Cardiac fibroblast (primary cell): ENCODE measurements at regions not wholly inside any gene's neighbourhood (a gene's known extent, or its start where the extent isn't known, plus 50 kb on each side); places are given as distances from the start of the nearest gene placed in this dataset.

Experiments used
- DNase-seq, 2 donors: peaks; one replicate each; pipeline versions ENCODE4 v3.0.0 to v3.0.0-alpha.2; 2010; ENCODE audit warnings: low read depth in 2 of 2
- H3K4me3 ChIP-seq, 2 donors: replicated peaks in 1 of 2; 1 replicate in 1 of 2; 2 replicates in 1 of 2; pipeline ENCODE4 v1.5.1; 2011; ENCODE audit warnings: low read depth in 2 of 2, low read length in 2 of 2, mild to moderate bottlenecking in 2 of 2, moderate library complexity in 1 of 2
- CTCF ChIP-seq: IDR thresholded peaks from one replicate; pipeline ENCODE4 v1.5.1; 2011; ENCODE audit warnings: low read depth, mild to moderate bottlenecking, low read length, inconsistent platforms

GRCh38 chr22:49588739-49589138 is 238.9 kb downstream of the BRD1 start:
- no peak overlapping the region for H3K4me3 ChIP-seq
- no peak for DNase-seq
- no peak for TF ChIP-seq CTCF

- TF ChIP-seq CTCF = no peak
- no peak for DNase-seq
- H3K4me3 ChIP-seq = no peak overlapping the region
Observed at GRCh38 chr22:49587987-49588386, 239.7 kb downstream of the BRD1 start.

- no peak for TF ChIP-seq CTCF
- no peak overlapping the region for H3K4me3 ChIP-seq
- DNase-seq = no peak
Observed at GRCh38 chr22:49587421-49587820, 240.3 kb downstream of the BRD1 start.

GRCh38 chr22:49586873-49587272 is 240.8 kb downstream of the BRD1 start:
- no peak for DNase-seq
- no peak overlapping the region for H3K4me3 ChIP-seq
- no peak for TF ChIP-seq CTCF

GRCh38 chr22:49586244-49586748 is 241.4 kb downstream of the BRD1 start:
- H3K4me3 ChIP-seq = no peak overlapping the region
- no peak for TF ChIP-seq CTCF
- DNase-seq = no peak

GRCh38 chr22:49585461-49586243 is 242.0 kb downstream of the BRD1 start:
- H3K4me3 ChIP-seq = no peak overlapping the region
- DNase-seq = no peak
- TF ChIP-seq CTCF = no peak
